Vagina (tissue), 2 donors: ENCODE measurements at regions not wholly inside any gene's neighbourhood (a gene's known extent, or its start where the extent isn't known, plus 50 kb on each side); places are given as distances from the start of the nearest gene placed in this dataset.

Source experiments
- DNase-seq, 2 donors: peaks; one replicate each; pipeline ENCODE4 v3.0.0-alpha.2; 2017; ENCODE audit errors: extremely low spot score in 2 of 2
- H3K27ac ChIP-seq: fragments of 200-600 bp; sonication (generic); one replicate; pipeline ENCODE4 v1.5.1; 2019
- H3K27me3 ChIP-seq: fragments of 200-600 bp; sonication (generic); one replicate; pipeline ENCODE4 v1.5.1; 2019
- H3K36me3 ChIP-seq, 2 donors: fragments of 200-600 bp; sonication (generic); one replicate each; pipeline ENCODE4 v1.5.1; 2017 to 2019
- H3K4me1 ChIP-seq: fragments of 200-600 bp; sonication (generic); one replicate; pipeline ENCODE4 v1.5.1; 2019
- H3K4me3 ChIP-seq, 2 donors: fragments of 200-600 bp; sonication (generic); 1 replicate in 1 of 2; 2 replicates in 1 of 2; pipeline ENCODE4 v1.5.1; 2016 to 2019
- H3K9me3 ChIP-seq: fragments of 200-600 bp; sonication (generic); one replicate; pipeline ENCODE4 v1.5.1; 2019
- POLR2A ChIP-seq, 2 donors: fragments of 450-650 bp; IDR thresholded peaks; one replicate each; pipeline ENCODE4 v1.6.1; 2017; ENCODE audit warnings: antibody characterized with exemption in 2 of 2, mild to moderate bottlenecking in 2 of 2, moderate library complexity in 2 of 2
- POLR2AphosphoS5 ChIP-seq, 2 donors: sonication (generic); formaldehyde crosslinking; IDR thresholded peaks; one replicate each; pipeline ENCODE4 v1.9.0; 2017; ENCODE audit warnings: antibody characterized with exemption in 2 of 2, mild to moderate bottlenecking in 2 of 2, low read depth in 1 of 2; ENCODE audit not compliant: insufficient read depth in 1 of 2
- intact Hi-C: fragments of 100-400 bp; cut with DNase I; formaldehyde crosslinking; loops from one replicate; pipeline ENCODE4 v1.15.1; 2023
- TF ChIP-seq, protein P1 (sequence below), 3 experiments: fragments of 450-650 bp in 2 of 3; fragments of 200-600 bp in 1 of 3; sonication (generic) in 1 of 3; IDR thresholded peaks; one replicate each; pipeline ENCODE4 v1.5.1; 2017 to 2019; ENCODE audit warnings: antibody characterized with exemption in 3 of 3, mild to moderate bottlenecking in 2 of 3, moderate library complexity in 2 of 3

DNA sequence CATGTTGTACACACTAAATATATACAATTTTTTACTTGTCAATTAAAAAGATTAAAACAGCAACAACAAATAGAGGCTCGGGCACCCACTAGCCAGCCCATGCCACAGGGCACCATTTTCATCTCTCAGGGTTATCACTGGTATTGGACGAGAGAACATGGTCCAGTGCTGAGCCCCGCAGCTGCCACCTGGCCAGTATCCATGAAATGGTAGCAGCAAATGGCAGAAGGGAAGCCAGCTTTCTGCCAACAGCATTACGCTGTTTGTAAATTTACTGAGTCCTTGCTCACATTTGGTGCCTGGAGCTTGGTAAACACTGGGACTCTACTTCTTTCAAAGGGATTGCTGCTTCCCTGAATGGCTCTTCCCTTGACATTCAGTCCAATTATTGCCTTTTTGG, 87.9 kb upstream of the WASF3 start:
- no peaks in the 10 kb centered on the region for H3K9me3 ChIP-seq
- H3K27me3 ChIP-seq: no peaks in the 10 kb centered on the region
- intact Hi-C loops: no loop called here
- DNase-seq: peak in 1 of 2 donors; percentile 44
- H3K4me1 ChIP-seq: no peaks in the 10 kb centered on the region
- TF ChIP-seq POLR2A (IDR thresholded peaks at IDR 0.05) (no peak), POLR2AphosphoS5 (IDR thresholded peaks at IDR 0.05; ENCODE audit: insufficient read depth in 1 of 2, low read depth in 1 of 2) (no peak)
- TF ChIP-seq, protein P1, sequence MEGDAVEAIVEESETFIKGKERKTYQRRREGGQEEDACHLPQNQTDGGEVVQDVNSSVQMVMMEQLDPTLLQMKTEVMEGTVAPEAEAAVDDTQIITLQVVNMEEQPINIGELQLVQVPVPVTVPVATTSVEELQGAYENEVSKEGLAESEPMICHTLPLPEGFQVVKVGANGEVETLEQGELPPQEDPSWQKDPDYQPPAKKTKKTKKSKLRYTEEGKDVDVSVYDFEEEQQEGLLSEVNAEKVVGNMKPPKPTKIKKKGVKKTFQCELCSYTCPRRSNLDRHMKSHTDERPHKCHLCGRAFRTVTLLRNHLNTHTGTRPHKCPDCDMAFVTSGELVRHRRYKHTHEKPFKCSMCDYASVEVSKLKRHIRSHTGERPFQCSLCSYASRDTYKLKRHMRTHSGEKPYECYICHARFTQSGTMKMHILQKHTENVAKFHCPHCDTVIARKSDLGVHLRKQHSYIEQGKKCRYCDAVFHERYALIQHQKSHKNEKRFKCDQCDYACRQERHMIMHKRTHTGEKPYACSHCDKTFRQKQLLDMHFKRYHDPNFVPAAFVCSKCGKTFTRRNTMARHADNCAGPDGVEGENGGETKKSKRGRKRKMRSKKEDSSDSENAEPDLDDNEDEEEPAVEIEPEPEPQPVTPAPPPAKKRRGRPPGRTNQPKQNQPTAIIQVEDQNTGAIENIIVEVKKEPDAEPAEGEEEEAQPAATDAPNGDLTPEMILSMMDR (IDR thresholded peaks at IDR 0.05): no peak
- no peak overlapping the region for H3K4me3 ChIP-seq
- no peak overlapping the region for H3K27ac ChIP-seq
- no peaks in the 10 kb centered on the region for H3K36me3 ChIP-seq

DNA sequence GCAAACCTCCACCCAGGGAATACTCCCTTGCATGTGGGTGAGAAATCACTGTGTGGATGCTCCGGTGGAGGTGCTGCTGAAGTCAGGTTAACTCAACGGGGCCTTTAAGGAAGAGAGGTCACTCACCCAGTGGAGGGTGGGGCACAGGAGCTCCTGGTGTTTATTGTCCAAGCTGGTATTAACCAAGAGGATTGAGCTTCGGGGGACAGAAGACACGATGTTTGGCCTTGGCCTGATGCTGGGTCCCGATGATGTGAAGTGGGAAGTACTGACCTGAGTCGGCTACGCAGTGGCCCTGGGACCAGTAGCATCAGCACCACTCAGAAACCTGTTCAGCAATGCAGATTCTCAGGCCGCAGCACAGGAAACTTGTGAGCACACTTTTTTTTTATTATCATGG, 85.7 kb upstream of the WASF3 start:
- H3K36me3 ChIP-seq: no peaks in the 10 kb centered on the region
- intact Hi-C loops: no loop called here

GRCh38 chr13:26473571-26474230, 83.8 kb upstream of the WASF3 start:
- no peaks in the 10 kb centered on the region for H3K4me1 ChIP-seq
- H3K4me3 ChIP-seq: no peak overlapping the region
- no peaks in the 10 kb centered on the region for H3K27me3 ChIP-seq
- no peak overlapping the region for H3K27ac ChIP-seq
- DNase-seq: peak; percentile 20 to 25
- no peaks in the 10 kb centered on the region for H3K36me3 ChIP-seq
- intact Hi-C loops: no loop called here
- TF ChIP-seq POLR2A (IDR thresholded peaks at IDR 0.05) (no peak), POLR2AphosphoS5 (IDR thresholded peaks at IDR 0.05; ENCODE audit: insufficient read depth in 1 of 2, low read depth in 1 of 2) (no peak)
- TF ChIP-seq, protein P1 (IDR thresholded peaks at IDR 0.05): no peak
- no peaks in the 10 kb centered on the region for H3K9me3 ChIP-seq

More for the DNA sequence above, 85.7 kb upstream of the WASF3 start:
- DNase-seq: peak in 1 of 2 donors; percentile 40
- TF ChIP-seq POLR2A (IDR thresholded peaks at IDR 0.05) (no peak), POLR2AphosphoS5 (IDR thresholded peaks at IDR 0.05; ENCODE audit: insufficient read depth in 1 of 2, low read depth in 1 of 2) (no peak)
- TF ChIP-seq, protein P1 (IDR thresholded peaks at IDR 0.05): no peak
- H3K4me1 ChIP-seq: no peaks in the 10 kb centered on the region
- no peaks in the 10 kb centered on the region for H3K27me3 ChIP-seq
- no peak overlapping the region for H3K4me3 ChIP-seq
- H3K9me3 ChIP-seq: no peaks in the 10 kb centered on the region
- no peak overlapping the region for H3K27ac ChIP-seq

GRCh38 chr13:26474286-26474685, 83.2 kb upstream of the WASF3 start:
- TF ChIP-seq, protein P1 (IDR thresholded peaks at IDR 0.05): no peak
- TF ChIP-seq POLR2AphosphoS5 (IDR thresholded peaks at IDR 0.05; ENCODE audit: insufficient read depth in 1 of 2, low read depth in 1 of 2): no peak
- no peak for TF ChIP-seq POLR2A (IDR thresholded peaks at IDR 0.05)
- H3K4me3 ChIP-seq: no peak overlapping the region
- no peaks in the 10 kb centered on the region for H3K36me3 ChIP-seq
- H3K9me3 ChIP-seq: no peaks in the 10 kb centered on the region
- no peaks in the 10 kb centered on the region for H3K27me3 ChIP-seq
- intact Hi-C loops: no loop called here
- no peaks in the 10 kb centered on the region for H3K4me1 ChIP-seq
- H3K27ac ChIP-seq: no peak overlapping the region
- peak; percentile 27 to 58 for DNase-seq
